CD4-positive, alpha-beta T cell (primary cell): ENCODE measurements at regions not wholly inside any gene's neighbourhood (a gene's known extent, or its start where the extent isn't known, plus 50 kb on each side); places are given as distances from the start of the nearest gene placed in this dataset.

ENCODE experiments used
- ATAC-seq: fragments of 200-7000 bp; cut with Tn5 transposase; one replicate; pipeline ENCODE4 v1.10.0; 2022; ENCODE audit warnings: mild to moderate bottlenecking; ENCODE audit not compliant: poor library complexity
- CTCF ChIA-PET: fragments of 350-600 bp; sonication (Branson Sonifier 250); formaldehyde crosslinking; loops from one replicate; lab custom pipeline; 2021; ENCODE audit warnings: antibody characterized with exemption, inconsistent platforms; lab: Charles Lee
- POLR2A ChIA-PET: fragments of 350-600 bp; sonication (Branson Sonifier 250); formaldehyde crosslinking; loops from one replicate; lab custom pipeline; 2021; ENCODE audit warnings: antibody characterized with exemption, inconsistent platforms; lab: Charles Lee
- DNase-seq, 14 experiments: peaks; one replicate each; pipeline ENCODE4 v3.0.0-alpha.2; 2013 to 2020; ENCODE audit warnings: mixed read lengths in 2 of 14
- H3K27ac ChIP-seq, 2 donors: one replicate each; pipeline versions ENCODE4 v1.5.1 to v1.7.0; 2013; ENCODE audit warnings: low read length in 2 of 2, low read depth in 1 of 2, mild to moderate bottlenecking in 1 of 2
- H3K27me3 ChIP-seq, 2 experiments: 1 replicate in 1 of 2; 2 replicates in 1 of 2; pipeline versions ENCODE4 v1.6.1 to v1.7.0; 2013; ENCODE audit warnings: low read length in 2 of 2, control low read depth in 1 of 2, mild to moderate bottlenecking in 1 of 2, moderate library complexity in 1 of 2; ENCODE audit not compliant: insufficient read depth in 2 of 2, control insufficient read depth in 1 of 2
- H3K36me3 ChIP-seq: one replicate; pipeline ENCODE4 v1.6.1; 2013; ENCODE audit warnings: low read length, control low read depth; ENCODE audit not compliant: insufficient read depth
- H3K4me1 ChIP-seq: one replicate; pipeline ENCODE4 v1.6.1; 2013; ENCODE audit warnings: low read length, control low read depth; ENCODE audit not compliant: insufficient read depth
- H3K4me3 ChIP-seq: one replicate; pipeline ENCODE4 v1.5.1; 2013; ENCODE audit warnings: mild to moderate bottlenecking, low read length, moderate library complexity
- H3K9me3 ChIP-seq, 2 experiments: 1 replicate in 1 of 2; 2 replicates in 1 of 2; pipeline versions ENCODE4 v1.6.1 to v1.7.0; 2013; ENCODE audit warnings: low read length in 2 of 2, mild to moderate bottlenecking in 2 of 2, control low read depth in 1 of 2, moderate library complexity in 1 of 2; ENCODE audit not compliant: control insufficient read depth in 1 of 2, insufficient read depth in 1 of 2
- H3K27ac Mint-ChIP-seq: one replicate; pipeline ENCODE4 v1.8.0; 2020; ENCODE audit warnings: mixed read lengths
- H3K27me3 Mint-ChIP-seq: one replicate; pipeline ENCODE4 v1.8.0; 2021; ENCODE audit warnings: mixed read lengths
- H3K36me3 Mint-ChIP-seq: one replicate; pipeline ENCODE4 v1.8.0; 2021; ENCODE audit warnings: low read depth, mixed read lengths
- H3K4me1 Mint-ChIP-seq: one replicate; pipeline ENCODE4 v1.8.0; 2021; ENCODE audit warnings: low read depth, mixed read lengths
- H3K4me3 Mint-ChIP-seq: one replicate; pipeline ENCODE4 v1.8.0; 2020; ENCODE audit warnings: mild to moderate bottlenecking, mixed read lengths
- H3K9me3 Mint-ChIP-seq: one replicate; pipeline ENCODE4 v1.8.0; 2020; ENCODE audit warnings: mixed read lengths
- CTCF ChIP-seq: fragments of 200-600 bp; IDR thresholded peaks from one replicate; pipeline ENCODE4 v1.8.0; 2022; ENCODE audit warnings: antibody characterized with exemption, mild to moderate bottlenecking
- intact Hi-C, 2 experiments: fragments of 100-400 bp; cut with DNase I in 1 of 2; cut with micrococcal nuclease in 1 of 2; formaldehyde crosslinking; loops; one replicate each; pipeline versions ENCODE4 v1.15.1 to v1.9.0; 2023 to 2025; cut with DNase I, micrococcal nuclease

- Histone ChIP-seq H3K4me3 (no peak overlapping the region), H3K27ac (no peak overlapping the region), H3K27me3 (no peaks in the 10 kb centered on the region), H3K4me1 (no peaks in the 10 kb centered on the region), H3K9me3 (peaks cover 0 to 8% of the 10 kb centered on the region in 2 experiments), H3K36me3 (no peaks in the 10 kb centered on the region)
- ATAC-seq: no peak
- DNase-seq: no peak
- H3K4me3 Mint-ChIP-seq: no peak overlapping the region
- POLR2A ChIA-PET: interaction anchor here (0.6 kb wide), 1 partner anchor 43 kb away, joined by 3 read pairs; no protein-coding TSS in a partner anchor
- H3K27me3 Mint-ChIP-seq: no peaks in the 10 kb centered on the region
- peaks cover 2% of the 10 kb centered on the region for H3K9me3 Mint-ChIP-seq
- H3K4me1 Mint-ChIP-seq: no peaks in the 10 kb centered on the region
- intact Hi-C loops: no loop called here
- H3K27ac Mint-ChIP-seq: no peak overlapping the region
- TF ChIP-seq CTCF: no peak
- H3K36me3 Mint-ChIP-seq: no peaks in the 10 kb centered on the region
- CTCF ChIA-PET: no interaction called here
These were observed 583.5 kb upstream of the ZP4 start for GRCh38 chr1:238474263-238474662.

DNA sequence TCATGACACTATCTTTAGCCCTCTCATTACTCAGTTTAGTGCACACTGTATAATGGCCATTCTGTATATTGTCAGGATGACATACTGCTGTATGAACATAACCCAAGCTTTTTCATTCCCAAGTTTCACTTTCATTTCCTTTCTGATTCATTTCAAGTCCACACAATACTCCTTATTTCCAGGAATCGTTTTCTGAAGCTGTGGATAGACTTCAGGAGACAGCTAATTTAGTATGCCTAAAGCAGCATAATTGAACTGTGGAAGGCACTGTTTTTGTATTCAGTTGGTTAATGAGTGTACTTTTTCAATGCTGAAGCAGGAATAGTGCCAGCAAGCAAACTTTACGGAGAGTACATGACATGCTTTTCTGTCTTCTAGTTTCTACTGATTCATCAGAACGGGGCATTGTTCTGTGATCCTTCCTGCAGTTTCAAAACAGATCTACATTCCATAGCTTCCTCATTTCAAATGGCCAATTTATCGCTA lies 578.5 kb upstream of the ZP4 start:
- H3K4me1 Mint-ChIP-seq: no peaks in the 10 kb centered on the region
- H3K27ac Mint-ChIP-seq: no peak overlapping the region
- H3K4me3 Mint-ChIP-seq: no peak overlapping the region
- no peaks in the 10 kb centered on the region for H3K36me3 Mint-ChIP-seq
- peaks cover 4% of the 10 kb centered on the region for H3K9me3 Mint-ChIP-seq
- Histone ChIP-seq H3K4me1 (no peaks in the 10 kb centered on the region), H3K4me3 (no peak overlapping the region), H3K27me3 (no peaks in the 10 kb centered on the region), H3K9me3 (peaks cover 0 to 4% of the 10 kb centered on the region in 2 experiments), H3K36me3 (no peaks in the 10 kb centered on the region), H3K27ac (no peak overlapping the region)
- no peak for TF ChIP-seq CTCF
- intact Hi-C loops: no loop called here
- no peaks in the 10 kb centered on the region for H3K27me3 Mint-ChIP-seq
- no peak for DNase-seq
- ChIA-PET POLR2A (no interaction called here), CTCF (interaction anchor here (1.0 kb wide), 1 partner anchor 13 kb away, joined by 3 read pairs; no protein-coding TSS in a partner anchor)
- no peak for ATAC-seq

GRCh38 chr1:238468068-238468467 lies 577.3 kb upstream of the ZP4 start:
- H3K27me3 ChIP-seq: no peaks in the 10 kb centered on the region
- H3K4me1 Mint-ChIP-seq: no peaks in the 10 kb centered on the region
- no peaks in the 10 kb centered on the region for H3K4me1 ChIP-seq
- CTCF ChIA-PET: no interaction called here
- no peak overlapping the region for H3K27ac Mint-ChIP-seq
- no peak for TF ChIP-seq CTCF
- H3K4me3 ChIP-seq: no peak overlapping the region
- no peak for ATAC-seq
- H3K36me3 ChIP-seq: no peaks in the 10 kb centered on the region
- intact Hi-C loops: no loop called here
- POLR2A ChIA-PET: no interaction called here
- H3K27ac ChIP-seq: no peak overlapping the region
- no peak overlapping the region for H3K4me3 Mint-ChIP-seq
- H3K36me3 Mint-ChIP-seq: no peaks in the 10 kb centered on the region
- no peak for DNase-seq
- peaks cover 0 to 4% of the 10 kb centered on the region in 2 experiments for H3K9me3 ChIP-seq
- H3K27me3 Mint-ChIP-seq: no peaks in the 10 kb centered on the region
- H3K9me3 Mint-ChIP-seq: peaks cover 8% of the 10 kb centered on the region
